Right lobe of liver (tissue), 4 donors: ENCODE measurements at regions not wholly inside any gene's neighbourhood (a gene's known extent, or its start where the extent isn't known, plus 50 kb on each side); places are given as distances from the start of the nearest gene placed in this dataset.

Source experiments
- POLR2A ChIP-seq: fragments of 450-650 bp; IDR thresholded peaks from one replicate; pipeline ENCODE4 v1.6.1; 2017; ENCODE audit warnings: antibody characterized with exemption, mild to moderate bottlenecking
- TF ChIP-seq, protein P1 (sequence below), 4 donors: fragments of 200-600 bp in 3 of 4; fragments of 450-650 bp in 1 of 4; IDR thresholded peaks; one replicate each; pipeline versions ENCODE4 v1.5.1 to v1.8.0; 2016 to 2022; ENCODE audit warnings: antibody characterized with exemption in 4 of 4, mild to moderate bottlenecking in 2 of 4
- donor health status: DM: no; HTN: no; CAD: no.
- donor health status: DM: no; HTN: no; CAD: no.
- donor health status: DM: no; HTN: yes; CAD: no.

DNA sequence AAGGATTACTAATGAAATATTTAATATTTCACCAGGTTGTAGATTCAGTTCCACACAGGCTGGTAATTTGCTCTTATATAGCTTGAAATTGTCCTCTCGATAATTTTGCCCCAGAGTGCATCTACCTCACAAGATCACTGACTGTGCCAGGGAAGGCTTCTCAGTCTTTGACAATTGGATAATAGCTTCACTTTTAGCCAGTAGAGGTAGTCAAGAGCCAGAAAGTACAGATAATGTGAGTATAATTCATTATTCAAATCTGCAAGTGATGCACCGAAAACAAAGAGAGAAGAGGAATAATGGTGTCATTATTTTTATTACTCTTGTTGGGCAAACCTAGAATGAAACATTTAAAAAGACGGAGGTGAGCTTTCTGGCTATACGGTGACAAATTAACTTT is 292.8 kb downstream of the EN1 start:
- TF ChIP-seq, protein P1, sequence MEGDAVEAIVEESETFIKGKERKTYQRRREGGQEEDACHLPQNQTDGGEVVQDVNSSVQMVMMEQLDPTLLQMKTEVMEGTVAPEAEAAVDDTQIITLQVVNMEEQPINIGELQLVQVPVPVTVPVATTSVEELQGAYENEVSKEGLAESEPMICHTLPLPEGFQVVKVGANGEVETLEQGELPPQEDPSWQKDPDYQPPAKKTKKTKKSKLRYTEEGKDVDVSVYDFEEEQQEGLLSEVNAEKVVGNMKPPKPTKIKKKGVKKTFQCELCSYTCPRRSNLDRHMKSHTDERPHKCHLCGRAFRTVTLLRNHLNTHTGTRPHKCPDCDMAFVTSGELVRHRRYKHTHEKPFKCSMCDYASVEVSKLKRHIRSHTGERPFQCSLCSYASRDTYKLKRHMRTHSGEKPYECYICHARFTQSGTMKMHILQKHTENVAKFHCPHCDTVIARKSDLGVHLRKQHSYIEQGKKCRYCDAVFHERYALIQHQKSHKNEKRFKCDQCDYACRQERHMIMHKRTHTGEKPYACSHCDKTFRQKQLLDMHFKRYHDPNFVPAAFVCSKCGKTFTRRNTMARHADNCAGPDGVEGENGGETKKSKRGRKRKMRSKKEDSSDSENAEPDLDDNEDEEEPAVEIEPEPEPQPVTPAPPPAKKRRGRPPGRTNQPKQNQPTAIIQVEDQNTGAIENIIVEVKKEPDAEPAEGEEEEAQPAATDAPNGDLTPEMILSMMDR (IDR thresholded peaks at IDR 0.05), result no peak
- TF ChIP-seq POLR2A, result no peak
